ACC112 (cell line): ENCODE measurements at regions not wholly inside any gene's neighbourhood (a gene's known extent, or its start where the extent isn't known, plus 50 kb on each side); places are given as distances from the start of the nearest gene placed in this dataset.

Source experiments
- H2AFZ ChIP-seq: fragments of 200-600 bp; sonication (generic); one replicate; pipeline ENCODE4 v1.6.0; 2017; ENCODE audit warnings: antibody characterized with exemption, low read length; ENCODE audit not compliant: unreplicated experiment
- H3K27ac ChIP-seq: fragments of 200-600 bp; sonication (generic); 2 replicates; pipeline ENCODE4 v1.5.1; 2014; ENCODE audit warnings: low read depth, mild to moderate bottlenecking, antibody characterized with exemption, low read length, moderate library complexity
- H3K27me3 ChIP-seq: fragments of 200-600 bp; sonication (generic); 2 replicates; pipeline ENCODE4 v1.6.1; 2014; ENCODE audit warnings: mild to moderate bottlenecking, antibody characterized with exemption, low read length, moderate library complexity, mixed read lengths; ENCODE audit not compliant: insufficient read depth
- H3K36me3 ChIP-seq: fragments of 200-600 bp; sonication (generic); 2 replicates; pipeline ENCODE4 v1.6.1; 2016; ENCODE audit warnings: mild to moderate bottlenecking, antibody characterized with exemption, low read length, moderate library complexity, mixed read lengths; ENCODE audit not compliant: insufficient read depth
- H3K4me1 ChIP-seq: fragments of 200-600 bp; sonication (generic); one replicate; pipeline ENCODE4 v1.6.1; 2016; ENCODE audit warnings: low read length, mixed read lengths; ENCODE audit not compliant: insufficient read depth, unreplicated experiment, control insufficient read depth
- H3K4me3 ChIP-seq: fragments of 200-600 bp; sonication (generic); 2 replicates; pipeline ENCODE4 v1.5.1; 2014; ENCODE audit warnings: mild to moderate bottlenecking, low read depth, low read length
- H3K79me2 ChIP-seq: fragments of 200-600 bp; sonication (generic); one replicate; pipeline ENCODE4 v1.6.0; 2016; ENCODE audit warnings: low read length; ENCODE audit not compliant: control insufficient read depth, unreplicated experiment, insufficient read depth

DNA sequence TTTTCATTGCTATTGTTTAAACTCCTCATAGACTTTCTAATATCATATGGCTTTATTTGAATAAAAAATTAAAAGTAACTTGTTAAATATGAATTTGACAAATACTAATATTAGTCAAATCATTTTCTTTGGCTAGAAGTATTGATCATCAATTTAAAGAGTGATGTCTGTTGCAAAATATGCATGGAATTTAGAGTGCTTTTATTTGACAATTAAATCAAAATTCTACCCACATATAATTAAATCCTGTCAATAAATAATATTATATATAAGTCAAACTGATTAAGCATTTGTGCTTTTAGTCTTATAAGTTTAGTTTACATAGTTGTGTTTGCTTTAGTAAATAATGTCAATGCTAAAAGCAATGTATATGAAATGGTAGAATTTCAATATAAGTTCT is 318.6 kb upstream of the ROBO1 start:
- peaks cover 24% of the 10 kb centered on the region for H3K4me1 ChIP-seq
- no peaks in the 10 kb centered on the region for H3K79me2 ChIP-seq
- no peak overlapping the region for H3K27ac ChIP-seq
- no peaks in the 10 kb centered on the region for H3K36me3 ChIP-seq
- no peak overlapping the region for H2AFZ ChIP-seq
- H3K4me3 ChIP-seq, result no peak overlapping the region
- H3K27me3 ChIP-seq, result no peaks in the 10 kb centered on the region

DNA sequence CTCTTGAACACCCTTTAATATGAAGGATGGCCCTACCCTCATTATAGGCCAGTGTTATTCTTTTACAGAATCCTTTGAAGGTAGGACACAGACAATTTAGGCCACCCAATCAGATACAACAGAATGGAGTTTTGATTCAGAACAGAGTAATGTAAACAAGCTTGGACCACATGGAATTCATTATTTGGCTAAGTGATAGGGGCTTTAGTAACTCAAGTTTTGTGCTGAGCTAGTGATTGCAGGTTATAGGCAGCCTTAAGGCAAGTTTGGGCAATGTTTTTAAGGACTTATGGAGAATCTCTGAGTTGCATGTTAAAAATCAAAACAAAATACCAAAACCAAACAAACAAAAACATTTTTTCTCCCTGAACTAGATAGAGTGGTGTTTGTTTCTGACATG is 312.1 kb upstream of the ROBO1 start:
- Histone ChIP-seq H2AFZ (no peak overlapping the region), H3K79me2 (no peaks in the 10 kb centered on the region), H3K36me3 (no peaks in the 10 kb centered on the region), H3K4me3 (no peak overlapping the region), H3K27ac (no peak overlapping the region), H3K4me1 (no peaks in the 10 kb centered on the region), H3K27me3 (no peaks in the 10 kb centered on the region)

DNA sequence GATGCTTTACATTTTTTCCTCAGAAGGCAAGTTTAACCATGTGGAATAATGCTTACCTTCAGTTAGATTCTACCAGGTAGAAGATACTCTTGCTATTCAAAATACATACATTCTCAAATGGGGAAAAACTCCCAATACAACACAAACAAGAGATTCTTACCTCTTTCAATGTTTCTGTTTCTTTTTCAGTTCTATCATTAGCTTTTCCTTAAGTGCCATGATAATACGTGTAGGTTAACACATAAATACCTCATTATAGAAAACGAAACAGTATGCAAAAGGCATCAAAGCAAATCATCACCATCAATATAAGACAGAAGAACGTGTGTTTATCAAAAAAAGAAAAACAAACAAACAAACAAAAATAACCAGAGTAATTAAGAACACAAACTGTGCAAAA is 300.7 kb upstream of the ROBO1 start:
- no peaks in the 10 kb centered on the region for H3K79me2 ChIP-seq
- H3K36me3 ChIP-seq, result no peaks in the 10 kb centered on the region
- H3K4me3 ChIP-seq, result no peak overlapping the region
- peak overlapping the region; percentile 34 for H2AFZ ChIP-seq
- H3K27ac ChIP-seq, result no peak overlapping the region
- H3K4me1 ChIP-seq, result no peaks in the 10 kb centered on the region
- no peaks in the 10 kb centered on the region for H3K27me3 ChIP-seq

DNA sequence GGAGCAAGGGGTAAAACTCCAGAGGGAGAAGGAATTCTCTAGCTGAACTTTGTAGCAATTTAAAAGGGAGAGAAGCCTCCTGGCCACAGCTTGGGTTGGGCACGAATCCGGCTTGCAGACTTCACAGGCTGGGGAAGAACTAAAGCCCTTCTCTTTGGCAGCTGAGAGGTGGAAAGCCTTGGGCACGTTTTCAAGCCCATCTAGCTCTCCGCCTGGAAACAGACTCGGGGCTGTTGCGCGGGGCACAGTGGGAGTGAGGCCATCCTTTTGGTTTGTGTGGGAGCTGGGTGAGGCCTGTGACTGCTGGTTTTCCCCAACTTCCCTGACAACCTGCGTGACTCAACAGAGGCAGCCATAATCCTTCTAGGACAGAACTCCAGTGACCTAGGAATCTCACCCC is 295.7 kb upstream of the ROBO1 start:
- H3K36me3 ChIP-seq, result no peaks in the 10 kb centered on the region
- no peak overlapping the region for H3K27ac ChIP-seq
- no peaks in the 10 kb centered on the region for H3K4me1 ChIP-seq
- H2AFZ ChIP-seq, result no peak overlapping the region
- no peaks in the 10 kb centered on the region for H3K27me3 ChIP-seq
- no peaks in the 10 kb centered on the region for H3K79me2 ChIP-seq
- no peak overlapping the region for H3K4me3 ChIP-seq

DNA sequence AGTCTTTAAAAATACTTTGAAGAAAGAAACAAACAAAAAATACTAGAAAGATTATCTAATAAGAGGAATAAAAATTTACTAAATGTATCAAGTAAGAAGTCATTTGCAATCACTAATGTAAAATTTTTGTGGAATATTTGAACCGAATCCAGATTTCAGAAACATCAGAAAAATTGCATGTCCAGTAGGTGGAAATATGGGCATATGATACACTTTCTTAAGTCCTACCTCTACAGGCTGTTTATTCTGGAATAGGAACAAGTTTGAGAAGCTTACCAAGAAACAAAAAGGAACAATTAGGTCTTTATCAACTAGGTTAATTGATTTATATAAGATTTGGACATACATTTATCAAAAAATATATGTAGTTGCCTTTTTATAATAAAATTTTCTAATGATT is 292.9 kb upstream of the ROBO1 start:
- Histone ChIP-seq H3K27me3 (no peaks in the 10 kb centered on the region), H3K4me3 (no peak overlapping the region), H3K36me3 (no peaks in the 10 kb centered on the region), H3K27ac (no peak overlapping the region), H3K4me1 (no peaks in the 10 kb centered on the region), H2AFZ (no peak overlapping the region), H3K79me2 (no peaks in the 10 kb centered on the region)

DNA sequence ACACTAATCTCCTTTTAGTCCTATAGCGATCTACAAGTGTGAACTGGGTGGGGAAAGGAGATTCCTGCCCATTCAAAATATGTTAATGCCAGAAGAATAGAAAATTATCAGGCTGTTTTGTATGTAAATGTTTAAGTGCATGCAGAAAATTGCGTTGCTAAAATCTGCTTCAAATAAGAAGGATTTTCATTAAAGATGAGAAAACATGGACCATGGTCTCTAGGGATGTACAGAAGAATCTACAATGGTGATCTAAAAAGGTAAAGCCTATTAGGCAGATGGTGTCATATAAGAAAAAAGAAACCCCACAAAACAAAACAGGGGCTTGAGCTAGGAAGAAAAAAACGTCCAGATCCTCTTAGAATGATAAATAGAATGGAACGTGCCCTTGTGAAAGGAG is 287.5 kb upstream of the ROBO1 start:
- Histone ChIP-seq H3K27ac (no peak overlapping the region), H3K79me2 (no peaks in the 10 kb centered on the region), H3K4me1 (no peaks in the 10 kb centered on the region), H3K27me3 (no peaks in the 10 kb centered on the region), H3K4me3 (no peak overlapping the region), H3K36me3 (no peaks in the 10 kb centered on the region), H2AFZ (no peak overlapping the region)

DNA sequence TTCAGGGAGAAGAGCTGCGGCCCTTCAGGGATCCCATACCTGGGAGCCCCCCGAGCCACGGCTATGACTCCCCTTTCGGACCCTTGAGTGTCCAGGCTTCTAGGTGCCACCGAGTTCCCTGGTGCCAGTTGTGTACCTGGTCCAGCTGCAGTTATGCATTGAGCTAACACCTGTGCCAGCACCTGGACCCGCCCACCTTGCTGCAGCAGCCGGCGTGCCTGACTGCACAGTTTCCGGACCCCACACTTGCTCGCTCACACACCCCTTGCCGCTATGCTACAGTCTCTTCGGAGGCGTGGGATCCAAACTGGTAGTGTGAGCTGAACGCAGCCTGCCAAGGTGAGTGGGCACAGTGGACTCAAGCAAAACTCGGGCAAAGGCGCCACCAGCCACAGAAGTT is 284.5 kb upstream of the ROBO1 start:
- Histone ChIP-seq H3K4me3 (no peak overlapping the region), H2AFZ (no peak overlapping the region), H3K36me3 (no peaks in the 10 kb centered on the region), H3K4me1 (no peaks in the 10 kb centered on the region), H3K27ac (no peak overlapping the region), H3K27me3 (no peaks in the 10 kb centered on the region), H3K79me2 (no peaks in the 10 kb centered on the region)

DNA sequence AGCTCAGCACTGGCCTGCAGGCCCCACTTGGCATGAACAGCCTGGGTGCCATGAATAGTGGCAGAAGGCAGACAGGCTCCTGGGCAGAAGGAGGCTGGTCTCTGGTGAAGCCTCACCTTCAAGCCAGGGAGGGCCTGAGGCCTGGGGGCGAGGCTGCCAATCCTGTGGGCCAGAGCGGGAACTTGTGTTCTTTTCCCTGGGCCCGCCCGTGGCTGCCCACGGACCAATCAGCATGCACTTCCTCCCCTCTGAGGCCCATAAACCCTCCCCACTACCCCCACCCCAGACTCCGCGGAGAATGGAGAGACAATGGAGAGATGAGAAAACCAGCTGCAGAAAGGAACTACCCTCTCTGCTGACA is 283.8 kb upstream of the ROBO1 start:
- Histone ChIP-seq H3K36me3 (no peaks in the 10 kb centered on the region), H3K27me3 (no peaks in the 10 kb centered on the region)

DNA sequence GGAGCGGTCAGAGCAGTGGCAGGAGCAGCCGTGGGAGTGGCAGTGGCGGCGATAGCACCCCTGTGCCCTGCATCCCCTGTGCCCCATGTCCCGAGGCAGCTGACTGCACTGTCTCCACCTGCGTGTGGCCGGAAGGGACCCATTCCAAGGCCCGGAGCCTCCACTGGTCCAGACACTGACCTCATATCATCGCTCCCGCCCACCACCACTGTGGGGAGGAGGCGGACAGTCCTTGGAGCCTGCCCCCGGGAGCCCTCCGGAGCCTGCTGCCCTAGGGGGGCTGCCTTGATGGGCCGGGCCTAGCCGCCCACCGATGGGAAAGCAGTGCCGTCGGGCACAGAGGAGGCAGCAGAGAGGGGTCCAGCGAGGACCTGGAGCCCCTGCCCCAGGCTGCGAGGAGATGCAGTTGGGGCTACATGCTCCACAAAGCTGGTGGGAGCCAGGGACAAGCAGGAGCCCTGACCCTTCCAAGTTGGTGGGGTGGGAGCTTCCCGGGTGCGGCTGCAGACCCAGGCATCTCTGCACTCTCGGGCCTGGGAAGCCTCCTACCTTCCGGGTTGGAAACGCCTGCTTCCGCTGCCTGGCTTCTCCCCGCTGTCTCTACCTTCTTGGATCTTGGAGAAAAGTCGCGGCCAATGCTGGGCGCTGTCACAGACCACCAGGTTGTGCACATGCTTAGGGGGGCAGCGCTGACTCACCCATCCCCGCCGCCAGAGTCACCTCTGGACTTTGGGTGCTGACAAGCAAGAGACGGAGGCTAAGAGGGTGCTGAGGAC is 283.2 kb upstream of the ROBO1 start:
- Histone ChIP-seq H3K27me3 (no peaks in the 10 kb centered on the region), H3K27ac (no peak overlapping the region), H3K79me2 (no peaks in the 10 kb centered on the region), H2AFZ (no peak overlapping the region), H3K36me3 (no peaks in the 10 kb centered on the region), H3K4me3 (no peak overlapping the region), H3K4me1 (no peaks in the 10 kb centered on the region)

More for the DNA sequence above, 283.8 kb upstream of the ROBO1 start:
- Histone ChIP-seq H3K4me1 (no peaks in the 10 kb centered on the region), H3K27ac (no peak overlapping the region), H2AFZ (no peak overlapping the region), H3K4me3 (no peak overlapping the region), H3K79me2 (no peaks in the 10 kb centered on the region)

DNA sequence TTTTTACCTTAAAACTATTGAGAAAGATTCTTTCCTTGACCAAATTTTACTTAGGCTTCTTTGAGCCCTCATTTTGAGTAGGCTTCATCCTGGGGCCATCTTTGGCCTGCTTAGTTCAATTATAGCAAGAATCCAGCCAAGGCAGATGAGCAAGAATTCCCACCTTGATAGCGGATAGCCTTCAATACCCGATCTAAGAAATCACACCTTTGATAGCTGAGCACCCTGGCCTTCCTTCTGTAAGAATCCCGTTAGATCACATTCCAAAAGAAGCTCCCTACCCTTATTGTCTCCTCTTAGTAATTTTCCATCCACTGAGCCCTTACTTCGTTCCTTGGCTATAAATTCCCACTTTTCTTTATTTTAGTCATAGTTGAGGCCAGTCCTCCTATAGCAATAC is 275.4 kb upstream of the ROBO1 start:
- Histone ChIP-seq H3K4me3 (no peak overlapping the region), H3K79me2 (no peaks in the 10 kb centered on the region), H3K27ac (no peak overlapping the region), H3K27me3 (no peaks in the 10 kb centered on the region), H2AFZ (no peak overlapping the region), H3K36me3 (no peaks in the 10 kb centered on the region), H3K4me1 (no peaks in the 10 kb centered on the region)

DNA sequence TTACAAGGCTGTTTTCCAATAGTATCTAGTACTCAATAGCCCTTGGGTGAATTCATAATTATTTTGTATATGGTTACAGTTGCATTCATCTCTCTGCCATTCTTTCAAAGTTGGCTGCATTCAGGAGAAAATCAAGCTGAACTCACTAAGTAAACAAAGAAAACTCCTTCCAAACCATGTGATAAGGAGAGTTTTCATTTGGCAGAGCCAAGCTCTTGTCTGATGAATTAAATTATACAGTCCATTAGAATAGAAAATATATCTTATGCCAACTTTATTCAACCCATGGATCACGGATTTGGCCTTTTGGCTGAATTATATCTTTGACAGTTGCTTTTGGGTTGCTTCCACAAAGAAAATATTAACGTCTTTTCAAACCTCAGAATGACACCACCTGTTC is 272.3 kb upstream of the ROBO1 start:
- H3K4me1 ChIP-seq, result no peaks in the 10 kb centered on the region
- H3K27ac ChIP-seq, result no peak overlapping the region
- H3K36me3 ChIP-seq, result no peaks in the 10 kb centered on the region
- no peak overlapping the region for H3K4me3 ChIP-seq
- no peaks in the 10 kb centered on the region for H3K79me2 ChIP-seq
- no peak overlapping the region for H2AFZ ChIP-seq
- H3K27me3 ChIP-seq, result no peaks in the 10 kb centered on the region
